NOMO-1 treated with dmso at 0.1 percent for 144 hours (cell line): ENCODE measurements at regions not wholly inside any gene's neighbourhood (a gene's known extent, or its start where the extent isn't known, plus 50 kb on each side); places are given as distances from the start of the nearest gene placed in this dataset.

Experiments used
- DNase-seq: peaks from one replicate; lab custom pipeline; 2025; ENCODE audit not compliant: unreplicated experiment; lab: John Stamatoyannopoulos, UW

- no peak for DNase-seq
Observed at GRCh38 chr3:64289622-64290021, 64.4 kb upstream of the PRICKLE2 start.

- no peak for DNase-seq
Observed at GRCh38 chr3:64278625-64279024, 53.4 kb upstream of the PRICKLE2 start.

GRCh38 chr3:64276131-64276530 lies 50.9 kb upstream of the PRICKLE2 start:
- no peak for DNase-seq
